ENCODE measurements at regions not wholly inside any gene's neighbourhood (a gene's known extent, or its start where the extent isn't known, plus 50 kb on each side); places are given as distances from the start of the nearest gene placed in this dataset.

DNA sequence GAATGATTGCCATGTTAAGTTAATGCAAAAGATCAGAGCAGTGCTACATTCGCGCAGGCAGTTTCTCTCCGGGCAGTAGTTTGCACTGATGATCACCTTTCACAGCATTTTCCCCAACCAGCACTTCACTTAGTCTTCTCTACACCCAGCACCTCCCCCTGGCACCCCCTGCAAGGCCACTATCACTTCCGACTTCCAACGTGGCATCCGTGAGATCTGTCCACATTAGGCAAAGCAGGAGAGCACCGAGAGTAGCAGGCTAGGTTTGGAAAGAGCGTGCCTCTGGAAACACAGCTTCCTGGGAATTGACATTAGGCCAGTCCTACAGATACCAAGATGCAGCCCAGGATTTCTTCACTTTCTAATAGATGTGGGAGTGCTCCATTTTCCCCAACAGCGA is 180.2 kb upstream of the CDIN1 start:
- TF ChIP-seq CTCF (IDR thresholded peaks at IDR 0.05): no peak
- no peak for TF ChIP-seq POLR2A (IDR thresholded peaks at IDR 0.05)
